Esophagus muscularis mucosa (tissue), 4 donors: ENCODE measurements at regions not wholly inside any gene's neighbourhood (a gene's known extent, or its start where the extent isn't known, plus 50 kb on each side); places are given as distances from the start of the nearest gene placed in this dataset.

ENCODE experiments used
- CTCF ChIP-seq, 3 experiments: fragments of 200-600 bp in 2 of 3; fragments of 450-650 bp in 1 of 3; sonication (generic) in 2 of 3; IDR thresholded peaks; one replicate each; pipeline ENCODE4 v1.5.1; 2017 to 2019; ENCODE audit warnings: antibody characterized with exemption in 3 of 3, mild to moderate bottlenecking in 2 of 3, moderate library complexity in 1 of 3
- EP300 ChIP-seq: sonication (generic); formaldehyde crosslinking; IDR thresholded peaks from one replicate; pipeline ENCODE4 v1.6.1; 2017; ENCODE audit warnings: antibody characterized with exemption
- POLR2A ChIP-seq: fragments of 450-650 bp; IDR thresholded peaks from one replicate; pipeline ENCODE4 v1.6.1; 2017; ENCODE audit warnings: antibody characterized with exemption, moderate library complexity, mild to moderate bottlenecking, low read depth

DNA sequence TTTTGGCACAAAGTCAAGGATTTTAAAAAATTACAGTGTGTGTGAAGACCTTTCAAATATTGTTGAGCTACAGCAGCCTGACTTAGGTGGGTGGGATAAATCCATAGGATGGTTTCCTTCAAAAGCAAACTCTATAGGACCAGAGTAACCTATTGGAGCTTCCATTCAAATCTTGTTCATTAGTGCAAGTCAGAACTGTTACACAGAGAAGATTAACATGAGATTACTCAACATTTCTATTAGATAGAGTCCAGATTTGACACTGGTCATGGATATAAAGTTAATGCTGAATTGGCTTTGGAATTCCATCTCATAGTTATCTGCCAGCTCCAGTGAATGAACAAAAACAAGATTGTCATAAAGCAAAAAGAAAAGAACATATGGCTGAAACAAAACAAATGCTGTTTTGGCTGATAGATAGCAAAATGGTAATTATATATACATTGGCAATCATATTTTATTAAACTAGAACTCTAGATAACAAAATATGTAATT, 129.6 kb upstream of the SEMA3A start:
- TF ChIP-seq EP300 (no peak), POLR2A (no peak), CTCF (IDR thresholded peaks at IDR 0.05) (no peak)
